ENCODE measurements at regions not wholly inside any gene's neighbourhood (a gene's known extent, or its start where the extent isn't known, plus 50 kb on each side); places are given as distances from the start of the nearest gene placed in this dataset.

GRCh38 chr5:4363045-4363444 lies 767.4 kb downstream of the IRX1 start:
- in situ Hi-C loops (cut with HindIII; ENCODE audit: low sequenced_read_pairs) = no loop called here
- DNase-seq (ENCODE audit: low read depth, low spot score) = no peak
- H3K4me3 ChIP-seq (ENCODE audit: low read depth, low read length) = no peak overlapping the region
- TF ChIP-seq CTCF (IDR thresholded peaks at IDR 0.05; ENCODE audit: low read depth, low read length) = no peak

- DNase-seq (ENCODE audit: low read depth, low spot score) = no peak
- TF ChIP-seq CTCF (IDR thresholded peaks at IDR 0.05; ENCODE audit: low read depth, low read length) = no peak
- in situ Hi-C loops (cut with HindIII; ENCODE audit: low sequenced_read_pairs) = no loop called here
- no peak overlapping the region for H3K4me3 ChIP-seq (ENCODE audit: low read depth, low read length)
These were observed 771.0 kb downstream of the IRX1 start for GRCh38 chr5:4366628-4367027.

GRCh38 chr5:4370218-4370617 lies 769.9 kb upstream of the ADAMTS16 start:
- no peak overlapping the region for H3K4me3 ChIP-seq (ENCODE audit: low read depth, low read length)
- no peak for TF ChIP-seq CTCF (IDR thresholded peaks at IDR 0.05; ENCODE audit: low read depth, low read length)
- DNase-seq (ENCODE audit: low read depth, low spot score) = no peak
- in situ Hi-C loops (cut with HindIII; ENCODE audit: low sequenced_read_pairs) = no loop called here

- in situ Hi-C loops (cut with HindIII; ENCODE audit: low sequenced_read_pairs) = no loop called here
- DNase-seq (ENCODE audit: low read depth, low spot score) = no peak
- TF ChIP-seq CTCF (IDR thresholded peaks at IDR 0.05; ENCODE audit: low read depth, low read length) = no peak
- no peak overlapping the region for H3K4me3 ChIP-seq (ENCODE audit: low read depth, low read length)
These were observed 767.6 kb upstream of the ADAMTS16 start for GRCh38 chr5:4372481-4372880.

GRCh38 chr5:4373051-4373820 lies 766.9 kb upstream of the ADAMTS16 start:
- in situ Hi-C loops (cut with HindIII; ENCODE audit: low sequenced_read_pairs) = no loop called here
- no peak overlapping the region for H3K4me3 ChIP-seq (ENCODE audit: low read depth, low read length)
- no peak for TF ChIP-seq CTCF (IDR thresholded peaks at IDR 0.05; ENCODE audit: low read depth, low read length)
- no peak for DNase-seq (ENCODE audit: low read depth, low spot score)

GRCh38 chr5:4374866-4375265 lies 765.3 kb upstream of the ADAMTS16 start:
- H3K4me3 ChIP-seq (ENCODE audit: low read depth, low read length) = no peak overlapping the region
- no peak for TF ChIP-seq CTCF (IDR thresholded peaks at IDR 0.05; ENCODE audit: low read depth, low read length)
- in situ Hi-C loops (cut with HindIII; ENCODE audit: low sequenced_read_pairs) = no loop called here
- no peak for DNase-seq (ENCODE audit: low read depth, low spot score)

Data from astrocyte of the spinal cord (primary cell).